Stimulated activated effector memory CD8-positive, alpha-beta T cell treated with anti-CD3 and anti-CD28 coated beads, Interleukin-12 subunit alpha, Interleukin-12 subunit beta, amount 100 ng/mL, for 72 hours (primary cell): ENCODE measurements at regions not wholly inside any gene's neighbourhood (a gene's known extent, or its start where the extent isn't known, plus 50 kb on each side); places are given as distances from the start of the nearest gene placed in this dataset.

Experiments used
- ATAC-seq: fragments of 150-1000 bp; cut with Tn5 transposase; 2 replicates; pipeline ENCODE4 v1.10.0; 2021
- DNase-seq, 2 donors: peaks; one replicate each; pipeline ENCODE4 v3.0.0; 2021 to 2022; ENCODE audit warnings: low spot score in 2 of 2
- H3K27ac Mint-ChIP-seq: one replicate; pipeline ENCODE4 v1.8.0; 2022; ENCODE audit warnings: mild to moderate bottlenecking, mixed read lengths
- H3K36me3 Mint-ChIP-seq: one replicate; pipeline ENCODE4 v1.8.0; 2022; ENCODE audit warnings: mild to moderate bottlenecking, mixed read lengths
- H3K4me1 Mint-ChIP-seq: one replicate; pipeline ENCODE4 v1.8.0; 2022; ENCODE audit warnings: mixed read lengths
- H3K4me3 Mint-ChIP-seq: one replicate; pipeline ENCODE4 v1.8.0; 2022; ENCODE audit warnings: mild to moderate bottlenecking, mixed read lengths
- H3K9me3 Mint-ChIP-seq: one replicate; pipeline ENCODE4 v1.8.0; 2022; ENCODE audit warnings: mixed read lengths

DNA sequence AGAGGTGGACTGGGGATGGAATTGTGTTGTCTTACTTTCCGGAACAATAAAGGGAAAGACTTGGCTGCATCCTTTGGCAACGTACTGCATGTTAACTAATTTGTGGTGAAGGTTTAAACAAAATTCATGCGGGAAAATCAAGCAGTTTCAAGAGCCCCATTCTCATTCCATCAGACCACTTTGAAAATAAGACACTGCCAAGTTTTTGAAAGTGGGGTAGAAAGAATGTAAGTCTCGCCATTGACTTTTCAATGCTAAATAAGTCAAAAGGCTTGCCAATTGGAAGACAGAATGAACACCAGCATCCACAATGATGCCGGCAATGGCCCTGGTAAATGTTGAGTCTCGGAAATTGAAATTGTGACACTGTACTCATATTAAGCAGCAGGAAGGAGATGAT is 322.0 kb downstream of the RND3 start:
- Mint-ChIP-seq H3K9me3 (peaks cover 7% of the 10 kb centered on the region), H3K27ac (no peak overlapping the region), H3K4me1 (no peaks in the 10 kb centered on the region), H3K36me3 (no peaks in the 10 kb centered on the region), H3K4me3 (no peak overlapping the region)
- ATAC-seq (no peak), DNase-seq (no peak)

DNA sequence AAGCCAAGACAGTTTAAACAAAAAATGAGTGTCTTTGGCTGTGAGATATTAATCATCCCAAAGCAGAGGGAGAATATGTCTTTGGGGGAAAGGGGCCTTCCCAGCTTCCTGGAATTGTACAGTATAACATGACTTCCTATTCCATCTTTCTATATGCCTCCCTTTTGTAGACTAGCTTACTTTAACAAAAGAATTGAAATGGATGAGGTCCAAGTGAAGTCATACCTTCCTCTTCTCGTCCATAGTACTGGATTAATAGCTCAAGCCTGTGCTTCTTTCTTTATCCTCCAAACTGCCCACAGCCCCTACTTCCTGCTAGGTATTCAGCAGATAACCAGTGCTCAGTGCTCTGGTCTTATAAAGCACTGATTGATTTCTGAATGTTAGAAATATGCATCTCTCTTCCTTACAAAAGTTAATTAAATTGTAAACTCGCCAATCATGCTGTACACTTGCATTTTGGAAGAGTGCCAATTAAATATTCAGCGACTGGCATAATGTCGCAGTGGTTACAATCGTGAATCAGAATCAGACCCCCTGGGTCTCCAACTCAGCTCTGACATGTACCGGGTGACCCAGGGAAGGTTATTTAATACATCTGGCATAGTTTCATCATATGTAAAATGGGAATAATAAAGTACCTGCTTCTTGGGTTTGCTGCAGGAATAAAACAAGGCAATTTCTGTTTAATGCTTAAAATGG is 325.1 kb downstream of the RND3 start:
- no peaks in the 10 kb centered on the region for H3K4me1 Mint-ChIP-seq
- H3K36me3 Mint-ChIP-seq, result no peaks in the 10 kb centered on the region
- peaks cover 2% of the 10 kb centered on the region for H3K9me3 Mint-ChIP-seq
- ATAC-seq (no peak), DNase-seq (no peak)
- no peak overlapping the region for H3K4me3 Mint-ChIP-seq
- H3K27ac Mint-ChIP-seq, result no peak overlapping the region

GRCh38 chr2:150160058-150160457 is 327.4 kb downstream of the RND3 start:
- no peaks in the 10 kb centered on the region for H3K4me1 Mint-ChIP-seq
- no peak overlapping the region for H3K4me3 Mint-ChIP-seq
- DNase-seq, result no peak
- H3K9me3 Mint-ChIP-seq, result peaks cover 2% of the 10 kb centered on the region
- H3K27ac Mint-ChIP-seq, result no peak overlapping the region
- no peak for ATAC-seq
- H3K36me3 Mint-ChIP-seq, result no peaks in the 10 kb centered on the region

DNA sequence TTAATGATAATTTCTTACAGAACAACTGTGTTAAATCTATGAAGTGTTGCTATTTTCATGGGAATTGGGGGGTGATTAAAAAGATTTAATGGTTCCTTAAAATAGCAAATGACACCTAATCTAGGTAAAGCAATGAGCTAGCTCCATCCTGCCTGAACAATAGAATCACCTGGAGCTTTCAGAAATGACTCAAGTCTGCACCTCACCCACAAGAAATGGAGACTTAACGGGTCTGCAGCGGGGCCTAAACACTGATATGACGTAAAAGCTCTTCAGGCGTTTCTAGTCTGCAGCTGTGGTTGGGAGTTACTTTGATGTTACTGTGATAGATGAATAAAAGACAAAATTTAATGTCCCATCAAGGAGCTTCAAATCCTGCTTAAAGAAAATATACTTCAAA is 328.2 kb downstream of the RND3 start:
- Mint-ChIP-seq H3K9me3 (peaks cover 2% of the 10 kb centered on the region), H3K27ac (no peak overlapping the region), H3K36me3 (no peaks in the 10 kb centered on the region), H3K4me3 (no peak overlapping the region), H3K4me1 (no peaks in the 10 kb centered on the region)
- ATAC-seq (no peak), DNase-seq (no peak)

GRCh38 chr2:150156876-150157275 is 330.6 kb downstream of the RND3 start:
- DNase-seq (no peak), ATAC-seq (no peak)
- Mint-ChIP-seq H3K36me3 (no peaks in the 10 kb centered on the region), H3K27ac (no peak overlapping the region), H3K4me3 (no peak overlapping the region), H3K4me1 (no peaks in the 10 kb centered on the region), H3K9me3 (peaks cover 2% of the 10 kb centered on the region)

GRCh38 chr2:150156415-150156814 is 331.1 kb downstream of the RND3 start:
- Mint-ChIP-seq H3K4me1 (no peaks in the 10 kb centered on the region), H3K4me3 (no peak overlapping the region), H3K9me3 (peaks cover 2% of the 10 kb centered on the region), H3K36me3 (no peaks in the 10 kb centered on the region), H3K27ac (no peak overlapping the region)
- DNase-seq, result no peak
- no peak for ATAC-seq

- no peak for DNase-seq
- no peaks in the 10 kb centered on the region for H3K36me3 Mint-ChIP-seq
- ATAC-seq, result no peak
- no peaks in the 10 kb centered on the region for H3K9me3 Mint-ChIP-seq
- H3K4me3 Mint-ChIP-seq, result no peak overlapping the region
- H3K27ac Mint-ChIP-seq, result no peak overlapping the region
- no peaks in the 10 kb centered on the region for H3K4me1 Mint-ChIP-seq
Observed at GRCh38 chr2:150154308-150154797, 333.1 kb downstream of the RND3 start.

DNA sequence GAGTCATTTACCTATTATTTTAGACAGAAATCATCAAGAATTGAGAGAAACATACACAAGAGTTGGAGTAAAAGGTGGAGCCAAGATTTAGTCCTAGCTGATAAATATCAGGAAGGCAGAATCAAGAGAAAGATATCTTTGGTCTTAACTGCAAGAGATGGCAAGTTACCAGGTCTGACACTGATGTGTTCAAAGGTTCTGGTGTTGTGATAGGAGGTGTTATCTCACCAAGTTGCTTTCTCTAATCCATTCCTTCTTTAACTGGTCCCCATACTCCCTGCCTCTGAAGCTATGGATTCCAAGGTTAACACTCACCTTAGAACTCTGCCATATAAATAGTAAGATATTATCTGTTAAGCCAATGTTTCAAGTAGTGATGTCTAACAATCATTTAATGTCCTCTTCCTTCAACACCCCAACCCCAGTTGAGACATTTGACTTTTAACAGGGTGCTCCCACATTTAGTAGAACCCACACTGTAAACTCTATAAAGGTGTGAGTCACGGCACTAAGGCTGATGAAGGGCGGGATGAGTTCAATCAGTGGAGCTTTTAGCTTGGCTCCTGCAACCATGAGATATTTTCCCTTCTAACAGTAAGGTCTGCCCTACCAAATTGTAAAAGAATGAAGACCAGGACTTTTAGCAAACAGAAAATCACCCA is 333.7 kb downstream of the RND3 start:
- ATAC-seq (no peak), DNase-seq (no peak)
- Mint-ChIP-seq H3K36me3 (no peaks in the 10 kb centered on the region), H3K27ac (no peak overlapping the region), H3K4me1 (no peaks in the 10 kb centered on the region), H3K4me3 (no peak overlapping the region), H3K9me3 (no peaks in the 10 kb centered on the region)

- H3K36me3 Mint-ChIP-seq, result no peaks in the 10 kb centered on the region
- H3K4me1 Mint-ChIP-seq, result no peaks in the 10 kb centered on the region
- no peak overlapping the region for H3K4me3 Mint-ChIP-seq
- DNase-seq (no peak), ATAC-seq (no peak)
- H3K9me3 Mint-ChIP-seq, result no peaks in the 10 kb centered on the region
- no peak overlapping the region for H3K27ac Mint-ChIP-seq
Observed at GRCh38 chr2:150152230-150152629, 335.2 kb downstream of the RND3 start.

DNA sequence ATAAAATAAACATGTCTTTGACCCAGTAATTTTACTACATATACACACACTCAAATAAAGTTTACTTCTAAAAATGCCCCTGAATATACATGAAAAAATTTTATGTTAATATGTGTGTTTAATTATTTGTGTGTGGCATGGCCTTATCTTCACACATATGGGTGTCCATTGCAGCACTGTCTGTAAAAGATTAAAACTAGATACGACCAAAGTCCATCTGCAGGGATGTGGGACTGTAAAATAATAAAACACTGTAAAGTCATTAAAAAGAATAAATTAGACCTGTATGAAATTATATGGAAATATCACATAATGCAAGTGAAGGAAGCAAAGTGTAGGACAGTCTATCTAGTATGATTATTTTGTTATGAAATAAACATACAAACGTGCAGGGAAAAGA is 337.3 kb downstream of the RND3 start:
- no peak for DNase-seq
- no peak overlapping the region for H3K4me3 Mint-ChIP-seq
- H3K36me3 Mint-ChIP-seq, result no peaks in the 10 kb centered on the region
- no peaks in the 10 kb centered on the region for H3K9me3 Mint-ChIP-seq
- H3K4me1 Mint-ChIP-seq, result no peaks in the 10 kb centered on the region
- H3K27ac Mint-ChIP-seq, result no peak overlapping the region
- no peak for ATAC-seq

DNA sequence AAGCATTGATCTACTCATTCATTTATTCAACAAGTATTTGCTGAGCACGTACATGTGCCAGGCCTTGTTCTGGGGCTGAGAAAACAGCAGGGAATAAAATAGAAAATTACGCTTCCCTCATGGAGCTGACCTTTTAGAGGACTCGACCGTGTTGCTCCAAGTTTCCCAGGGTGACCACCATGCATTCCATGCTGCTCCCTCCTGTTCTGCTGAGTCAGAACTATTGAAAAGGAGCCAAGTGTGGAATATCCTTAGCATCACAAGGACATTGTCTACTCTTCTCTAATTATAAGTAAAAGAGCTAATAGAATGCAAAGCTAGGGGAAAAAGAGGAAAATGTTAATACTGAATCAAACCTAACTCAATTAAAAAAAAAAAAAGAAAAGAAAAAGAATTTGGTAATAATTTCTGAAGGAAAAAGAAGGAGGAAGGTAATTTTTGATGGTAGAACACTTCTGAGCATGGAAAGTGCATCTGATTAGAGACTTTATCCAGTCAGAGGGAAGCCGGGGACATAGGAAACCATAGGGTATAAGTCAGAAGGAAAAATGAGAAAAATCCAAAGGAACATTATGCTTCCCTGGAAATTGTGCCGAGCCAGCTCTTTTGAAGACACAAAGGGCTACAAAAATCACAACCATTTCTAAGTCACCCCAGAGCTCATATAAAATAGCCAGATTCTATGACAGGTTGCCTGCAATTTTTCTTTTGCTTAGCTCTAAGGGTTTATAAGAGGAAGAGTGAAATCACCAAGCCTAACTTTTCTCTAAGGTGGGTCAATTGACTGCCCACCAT is 339.4 kb downstream of the RND3 start:
- H3K36me3 Mint-ChIP-seq, result no peaks in the 10 kb centered on the region
- H3K4me3 Mint-ChIP-seq, result no peak overlapping the region
- H3K4me1 Mint-ChIP-seq, result no peaks in the 10 kb centered on the region
- ATAC-seq (no peak), DNase-seq (no peak)
- H3K9me3 Mint-ChIP-seq, result peaks cover 2% of the 10 kb centered on the region
- no peak overlapping the region for H3K27ac Mint-ChIP-seq

- DNase-seq, result no peak
- Mint-ChIP-seq H3K4me3 (no peak overlapping the region), H3K27ac (no peak overlapping the region), H3K4me1 (no peaks in the 10 kb centered on the region), H3K9me3 (peaks cover 2% of the 10 kb centered on the region), H3K36me3 (no peaks in the 10 kb centered on the region)
- ATAC-seq, result no peak
Observed at GRCh38 chr2:150146879-150147278, 340.6 kb downstream of the RND3 start.

- Mint-ChIP-seq H3K27ac (no peak overlapping the region), H3K9me3 (peaks cover 2% of the 10 kb centered on the region), H3K4me3 (no peak overlapping the region)
Observed at GRCh38 chr2:150145299-150145692, 342.2 kb downstream of the RND3 start.

DNA sequence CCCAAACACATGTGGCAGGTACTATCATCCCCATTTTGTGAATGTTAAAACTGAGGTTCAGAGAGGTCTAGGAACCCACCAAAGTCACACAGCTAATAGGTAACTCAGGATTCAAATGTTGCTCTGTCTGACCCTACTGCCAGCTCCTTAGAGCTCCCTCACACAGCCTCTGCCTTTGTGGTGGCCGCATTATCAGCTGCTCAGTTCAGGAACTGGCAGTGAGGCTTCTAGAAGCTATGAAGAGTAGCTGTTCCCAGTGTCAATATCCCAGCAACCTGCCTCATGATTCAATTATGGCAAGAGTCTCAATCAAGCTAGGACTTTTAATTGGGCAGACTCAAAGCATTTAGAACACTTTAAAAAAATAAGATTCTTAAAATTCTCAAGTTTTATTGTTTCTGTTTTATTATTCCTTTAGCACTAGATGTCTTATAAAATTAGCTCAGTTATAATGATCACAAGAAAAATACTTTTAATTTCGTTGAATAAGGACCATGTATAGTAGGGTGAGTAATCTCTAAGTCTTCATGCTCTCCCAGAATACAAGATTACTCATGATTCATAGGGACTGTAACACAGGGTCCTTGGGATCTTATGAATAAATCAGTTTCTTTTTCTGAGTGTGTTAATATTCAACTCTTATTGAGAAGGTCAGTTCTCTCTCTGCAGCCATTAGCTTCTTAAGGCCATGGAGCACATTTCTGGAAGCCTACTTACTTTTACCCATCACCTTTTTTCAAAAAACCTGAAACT is 342.7 kb downstream of the RND3 start:
- no peak for DNase-seq
- H3K9me3 Mint-ChIP-seq, result peaks cover 2% of the 10 kb centered on the region
- no peak overlapping the region for H3K27ac Mint-ChIP-seq
- H3K4me3 Mint-ChIP-seq, result no peak overlapping the region
- H3K36me3 Mint-ChIP-seq, result no peaks in the 10 kb centered on the region
- no peak for ATAC-seq
- H3K4me1 Mint-ChIP-seq, result no peaks in the 10 kb centered on the region

More at GRCh38 chr2:150145299-150145692, 342.2 kb downstream of the RND3 start:
- Mint-ChIP-seq H3K4me1 (no peaks in the 10 kb centered on the region), H3K36me3 (no peaks in the 10 kb centered on the region)
- ATAC-seq (no peak), DNase-seq (no peak)

GRCh38 chr2:150143087-150143536 is 344.4 kb downstream of the RND3 start:
- peaks cover 7% of the 10 kb centered on the region for H3K9me3 Mint-ChIP-seq

More at GRCh38 chr2:150143087-150143536, 344.4 kb downstream of the RND3 start:
- ATAC-seq (no peak), DNase-seq (no peak)
- Mint-ChIP-seq H3K36me3 (no peaks in the 10 kb centered on the region), H3K27ac (no peak overlapping the region), H3K4me3 (no peak overlapping the region), H3K4me1 (no peaks in the 10 kb centered on the region)
